GM12878 (cell line): ENCODE measurements at regions not wholly inside any gene's neighbourhood (a gene's known extent, or its start where the extent isn't known, plus 50 kb on each side); places are given as distances from the start of the nearest gene placed in this dataset.

Experiments
- CTCF ChIP-seq, 3 experiments: IDR thresholded peaks in 2 of 3; conservative IDR thresholded peaks in 1 of 3; 2 replicates each; pipeline ENCODE4 v1.5.1; 2011; ENCODE audit warnings: low read depth in 3 of 3, low read length in 3 of 3, mild to moderate bottlenecking in 3 of 3, control low read depth in 2 of 3, moderate library complexity in 2 of 3, inconsistent platforms in 1 of 3, mixed read lengths in 1 of 3; ENCODE audit not compliant: control insufficient read depth in 2 of 3, insufficient read depth in 1 of 3; ENCODE audit errors: extremely low read depth in 1 of 3
- LARP7 ChIP-seq: fragments of 450-650 bp; IDR thresholded peaks from 2 replicates; pipeline ENCODE4 v1.6.1; 2017; ENCODE audit warnings: mild to moderate bottlenecking
- NBN ChIP-seq: fragments of 450-650 bp; IDR thresholded peaks from 2 replicates; pipeline ENCODE4 v1.6.1; 2016
- PBX3 ChIP-seq: IDR thresholded peaks from 2 replicates; pipeline ENCODE4 v1.6.1; 2011; ENCODE audit warnings: mild to moderate bottlenecking, low read depth, low read length, moderate library complexity; ENCODE audit not compliant: insufficient replicate concordance
- PML ChIP-seq: IDR thresholded peaks from 2 replicates; pipeline ENCODE4 v1.6.1; 2012; ENCODE audit warnings: low read length, inconsistent platforms
- SP1 ChIP-seq: IDR thresholded peaks from one replicate; pipeline ENCODE4 v1.6.1; 2011; ENCODE audit warnings: low read depth, low read length
- ZBTB33 ChIP-seq: fragments of 450-650 bp; IDR thresholded peaks from 2 replicates; pipeline ENCODE4 v1.6.1; 2017; ENCODE audit warnings: mild to moderate bottlenecking

DNA sequence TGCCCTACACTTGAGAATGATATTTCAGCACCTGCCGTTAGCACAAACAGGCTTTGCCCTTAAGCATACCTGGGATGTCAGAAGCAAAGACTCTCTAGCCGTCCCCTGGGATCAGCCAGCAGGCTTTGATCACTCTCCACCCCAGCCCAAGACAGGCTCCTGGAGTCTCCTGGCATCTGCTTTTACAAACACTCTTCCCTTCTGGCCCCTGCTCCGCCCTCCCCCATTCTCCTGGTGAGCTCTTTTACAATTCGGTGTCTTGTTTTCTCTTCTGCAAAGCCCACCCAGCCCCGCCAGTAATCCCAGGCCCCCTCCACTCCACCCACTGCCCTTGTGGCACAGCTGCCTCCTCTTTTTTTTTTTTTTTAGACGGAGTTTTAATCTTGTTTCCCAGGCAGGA is 50.4 kb downstream of the KATNIP start:
- no peak for TF ChIP-seq ZBTB33
- TF ChIP-seq CTCF (IDR thresholded peaks at IDR 0.05 in 2 of 3, conservative IDR thresholded peaks at IDR 0.05 in 1 of 3; ENCODE audit: control insufficient read depth in 2 of 3, extremely low read depth in 1 of 3, insufficient read depth in 1 of 3, low read depth in 3 of 3, low read length in 3 of 3): no peak
- no peak for TF ChIP-seq SP1
- TF ChIP-seq PML: no peak
- TF ChIP-seq LARP7: no peak
- TF ChIP-seq PBX3: no peak
- no peak for TF ChIP-seq NBN
